ENCODE measurements at regions not wholly inside any gene's neighbourhood (a gene's known extent, or its start where the extent isn't known, plus 50 kb on each side); places are given as distances from the start of the nearest gene placed in this dataset.

GRCh38 chr3:95134693-95135413, 1072.0 kb downstream of the NSUN3 start:
- intact Hi-C loops (cut with micrococcal nuclease): no loop called here

- intact Hi-C loops (cut with micrococcal nuclease): no loop called here
Measured at GRCh38 chr3:95148107-95148506, 1085.2 kb downstream of the NSUN3 start.

- intact Hi-C loops (cut with micrococcal nuclease): no loop called here
Measured at GRCh38 chr3:95151590-95151989, 1088.7 kb downstream of the NSUN3 start.

- intact Hi-C loops (cut with micrococcal nuclease): no loop called here
Measured at GRCh38 chr3:95154766-95155165, 1091.9 kb downstream of the NSUN3 start.

GRCh38 chr3:95162794-95163193, 1099.9 kb downstream of the NSUN3 start:
- intact Hi-C loops (cut with micrococcal nuclease): no loop called here

- intact Hi-C loops (cut with micrococcal nuclease): no loop called here
Measured at GRCh38 chr3:95167748-95168147, 1104.9 kb downstream of the NSUN3 start.

GRCh38 chr3:95168526-95168925, 1105.7 kb downstream of the NSUN3 start:
- intact Hi-C loops (cut with micrococcal nuclease): no loop called here

- intact Hi-C loops (cut with micrococcal nuclease): no loop called here
Measured at GRCh38 chr3:95172164-95172943, 1109.5 kb downstream of the NSUN3 start.

GRCh38 chr3:95177096-95177495, 1114.2 kb downstream of the NSUN3 start:
- intact Hi-C loops (cut with micrococcal nuclease): no loop called here

GRCh38 chr3:95184038-95184437, 1121.2 kb downstream of the NSUN3 start:
- intact Hi-C loops (cut with micrococcal nuclease): no loop called here

GRCh38 chr3:95189348-95189747, 1126.5 kb downstream of the NSUN3 start:
- intact Hi-C loops (cut with micrococcal nuclease): no loop called here

GRCh38 chr3:95197661-95198060, 1134.8 kb downstream of the NSUN3 start:
- intact Hi-C loops (cut with micrococcal nuclease): no loop called here

- intact Hi-C loops (cut with micrococcal nuclease): no loop called here
Measured at GRCh38 chr3:95200384-95200783, 1137.5 kb downstream of the NSUN3 start.

- intact Hi-C loops (cut with micrococcal nuclease): no loop called here
Measured at GRCh38 chr3:95210878-95211277, 1148.0 kb downstream of the NSUN3 start.

- intact Hi-C loops (cut with micrococcal nuclease): no loop called here
Measured at GRCh38 chr3:95212117-95212516, 1149.3 kb downstream of the NSUN3 start.

GRCh38 chr3:95215437-95215957, 1152.6 kb downstream of the NSUN3 start:
- intact Hi-C loops (cut with micrococcal nuclease): no loop called here

- intact Hi-C loops (cut with micrococcal nuclease): no loop called here
Measured at GRCh38 chr3:95217661-95218060, 1154.8 kb downstream of the NSUN3 start.

GRCh38 chr3:95218484-95218883, 1155.6 kb downstream of the NSUN3 start:
- intact Hi-C loops (cut with micrococcal nuclease): no loop called here

- intact Hi-C loops (cut with micrococcal nuclease): no loop called here
Measured at GRCh38 chr3:95226437-95226836, 1163.6 kb downstream of the NSUN3 start.

GRCh38 chr3:95227092-95227491, 1164.2 kb downstream of the NSUN3 start:
- intact Hi-C loops (cut with micrococcal nuclease): no loop called here

GRCh38 chr3:95228416-95228815, 1165.6 kb downstream of the NSUN3 start:
- intact Hi-C loops (cut with micrococcal nuclease): no loop called here

- intact Hi-C loops (cut with micrococcal nuclease): no loop called here
Measured at GRCh38 chr3:95235916-95236315, 1173.1 kb downstream of the NSUN3 start.

GRCh38 chr3:95237783-95238182, 1174.9 kb downstream of the NSUN3 start:
- intact Hi-C loops (cut with micrococcal nuclease): no loop called here
